ENCODE measurements at regions not wholly inside any gene's neighbourhood (a gene's known extent, or its start where the extent isn't known, plus 50 kb on each side); places are given as distances from the start of the nearest gene placed in this dataset.

- FAIRE-seq (no peak), ATAC-seq (no peak), DNase-seq (ENCODE audit: low spot score) (no peak)
- Histone ChIP-seq H3K79me2 (ENCODE audit: insufficient read depth, low read length) (peaks cover 34% of the 10 kb centered on the region), H4K20me1 (ENCODE audit: insufficient read depth, low read length) (no peaks in the 10 kb centered on the region), H3K4me2 (ENCODE audit: low read depth, low read length) (no peak overlapping the region), H3K36me3 (replicated peaks in 1 of 2; ENCODE audit: control insufficient read depth in 1 of 2, insufficient read depth in 2 of 2, low read length in 2 of 2) (no peaks in the 10 kb centered on the region), H3K27me3 (ENCODE audit: control insufficient read depth in 1 of 2, insufficient read depth in 2 of 2, low read length in 2 of 2) (no peaks in the 10 kb centered on the region), H3K4me3 (replicated peaks in 1 of 3; ENCODE audit: insufficient read depth in 1 of 3, low read depth in 2 of 3, low read length in 3 of 3) (no peak overlapping the region), H3K9me3 (ENCODE audit: low read length) (no peaks in the 10 kb centered on the region), H3K9ac (ENCODE audit: insufficient read depth, low read depth, low read length) (no peak overlapping the region), H3K27ac (ENCODE audit: extremely low read length, insufficient read depth, low read length) (no peak overlapping the region), H3K4me1 (ENCODE audit: insufficient read depth, low read length) (peaks cover 5% of the 10 kb centered on the region), H2AFZ (ENCODE audit: low read length) (no peak overlapping the region)
- 80% methylated on average over 9 of the region's 9 CpGs for WGBS (ENCODE audit: low lambda C conversion rate)
- intact Hi-C loops (cut with micrococcal nuclease; ENCODE audit: unreplicated experiment), result no loop called here
- CTCF ChIA-PET (ENCODE audit: low intra/inter-chr PET ratio, low total read pairs), result no interaction called here
- no TSS peak for BruUV-seq (replicated peaks)
- in situ Hi-C loops (cut with HindIII; ENCODE audit: extremely low pct_ligation_motif_present, low pct_unique_long_range_greater_than_20kb), result no loop called here
- POLR2A ChIA-PET, result no interaction called here
- TF ChIP-seq TOE1 (CRISPR knock-in tag; IDR thresholded peaks at IDR 0.05), result no peak
- no peak for TF ChIP-seq SUZ12 (IDR thresholded peaks at IDR 0.05; ENCODE audit: low read depth, low read length)
- no peak for TF ChIP-seq ZNF660 (CRISPR knock-in tag; IDR thresholded peaks at IDR 0.05; ENCODE audit: borderline replicate concordance, low read depth)
- no peak for TF ChIP-seq ZBTB33 (CRISPR knock-in tag; IDR thresholded peaks at IDR 0.05)
- TF ChIP-seq DMTF1 (CRISPR knock-in tag; IDR thresholded peaks at IDR 0.05), result no peak
- no peak for TF ChIP-seq NBN (conservative IDR thresholded peaks at IDR 0.05)
- TF ChIP-seq GFI1 (CRISPR knock-in tag; IDR thresholded peaks at IDR 0.05; ENCODE audit: borderline replicate concordance), result no peak
- peak; percentile 60; the same call in 1 of the 2 replicates for TF ChIP-seq MAFF (IDR thresholded peaks at IDR 0.05; ENCODE audit: low read depth, low read length)
- no peak for TF ChIP-seq THAP7 (CRISPR knock-in tag; IDR thresholded peaks at IDR 0.05)
- no peak for TF ChIP-seq ZNF772 (CRISPR knock-in tag; IDR thresholded peaks at IDR 0.05)
- TF ChIP-seq ZMYM3 (CRISPR knock-in tag; IDR thresholded peaks at IDR 0.05), result peak; percentile 43; the same call in 1 of the 2 replicates
- TF ChIP-seq CHD4 (IDR thresholded peaks at IDR 0.05; ENCODE audit: borderline replicate concordance, low read length), result peak; percentile 61; the same call in 1 of the 2 replicates
- TF ChIP-seq ZC3H13 (CRISPR knock-in tag; IDR thresholded peaks at IDR 0.05), result no peak
- peak; percentile 77; the same call in 1 of the 2 replicates for TF ChIP-seq ZNF280D (CRISPR knock-in tag; IDR thresholded peaks at IDR 0.05)
- TF ChIP-seq MZF1 (CRISPR knock-in tag; IDR thresholded peaks at IDR 0.05; ENCODE audit: borderline replicate concordance), result no peak
- peak; percentile 61 to 77 for TF ChIP-seq MAFK (conservative IDR thresholded peaks at IDR 0.05 in 1 of 2, IDR thresholded peaks at IDR 0.05 in 1 of 2; ENCODE audit: low read length in 2 of 2)
- TF ChIP-seq NFE2L1 (CRISPR knock-in tag; IDR thresholded peaks at IDR 0.05; ENCODE audit: borderline replicate concordance), result no peak
These were observed 72.9 kb downstream of the KPNA2 start for GRCh38 chr17:68108313-68109000.

All from HepG2 (cell line).